ENCODE measurements at regions not wholly inside any gene's neighbourhood (a gene's known extent, or its start where the extent isn't known, plus 50 kb on each side); places are given as distances from the start of the nearest gene placed in this dataset.

DNA sequence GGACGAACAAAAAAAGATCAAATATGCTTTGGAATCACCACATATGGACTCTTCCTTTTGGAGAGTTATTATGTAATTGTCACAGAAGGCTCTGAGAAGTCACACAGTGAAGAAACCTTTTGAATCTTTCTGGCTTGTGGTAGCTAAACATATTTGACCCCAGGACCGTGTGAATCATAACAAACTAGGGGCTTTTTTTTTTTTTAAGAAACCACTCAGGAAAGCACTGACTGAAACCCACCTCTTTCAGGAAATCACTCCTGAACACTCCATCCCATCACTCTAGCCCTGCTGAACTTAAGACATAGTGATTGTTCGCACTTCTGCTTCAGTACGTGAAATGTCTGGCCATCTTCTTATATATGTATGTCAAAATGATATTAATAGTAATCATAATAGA, 495.9 kb upstream of the ARID1B start:
- H3K36me3 ChIP-seq (ENCODE audit: control insufficient read depth in 3 of 3, insufficient read depth in 2 of 3, low read depth in 1 of 3, low read length in 3 of 3), result no peaks in the 10 kb centered on the region
- H3K27me3 ChIP-seq (ENCODE audit: control insufficient read depth in 3 of 3, insufficient read depth in 3 of 3, low read length in 3 of 3), result no peaks in the 10 kb centered on the region
- DNase-seq, result no peak
- WGBS, 3 donors, result 68 to 83% (median 72%) methylated on average over 4 of the region's 4 CpGs
- FAIRE-seq, result no peak
- no peak overlapping the region for H3K4me3 ChIP-seq (ENCODE audit: low read depth in 1 of 3, low read length in 3 of 3)
- no peaks in the 10 kb centered on the region for H3K9me3 ChIP-seq (ENCODE audit: control insufficient read depth in 2 of 2, insufficient read depth in 1 of 2, low read depth in 1 of 2, low read length in 1 of 2)
- H3K4me1 ChIP-seq (ENCODE audit: control insufficient read depth in 3 of 3, insufficient read depth in 2 of 3, low read depth in 1 of 3, low read length in 2 of 3), result no peaks in the 10 kb centered on the region
- H3K27ac ChIP-seq (ENCODE audit: low read depth in 1 of 3, low read length in 2 of 3), result no peak overlapping the region

- Histone ChIP-seq H3K36me3 (ENCODE audit: control insufficient read depth in 3 of 3, insufficient read depth in 2 of 3, low read depth in 1 of 3, low read length in 3 of 3) (no peaks in the 10 kb centered on the region), H3K4me3 (ENCODE audit: low read depth in 1 of 3, low read length in 3 of 3) (no peak overlapping the region), H3K4me1 (ENCODE audit: control insufficient read depth in 3 of 3, insufficient read depth in 2 of 3, low read depth in 1 of 3, low read length in 2 of 3) (no peaks in the 10 kb centered on the region), H3K27ac (ENCODE audit: low read depth in 1 of 3, low read length in 2 of 3) (peak overlapping the region in 1 of 3 donors; percentile 21), H3K27me3 (ENCODE audit: control insufficient read depth in 3 of 3, insufficient read depth in 3 of 3, low read length in 3 of 3) (no peaks in the 10 kb centered on the region), H3K9me3 (ENCODE audit: control insufficient read depth in 2 of 2, insufficient read depth in 1 of 2, low read depth in 1 of 2, low read length in 1 of 2) (no peaks in the 10 kb centered on the region)
- DNase-seq (no peak), FAIRE-seq (no peak)
- 41 to 54% (median 44%) methylated on average over 4 of the region's 4 CpGs for WGBS, 3 donors
Observed at GRCh38 chr6:156280065-156280464, 497.1 kb upstream of the ARID1B start.

DNA sequence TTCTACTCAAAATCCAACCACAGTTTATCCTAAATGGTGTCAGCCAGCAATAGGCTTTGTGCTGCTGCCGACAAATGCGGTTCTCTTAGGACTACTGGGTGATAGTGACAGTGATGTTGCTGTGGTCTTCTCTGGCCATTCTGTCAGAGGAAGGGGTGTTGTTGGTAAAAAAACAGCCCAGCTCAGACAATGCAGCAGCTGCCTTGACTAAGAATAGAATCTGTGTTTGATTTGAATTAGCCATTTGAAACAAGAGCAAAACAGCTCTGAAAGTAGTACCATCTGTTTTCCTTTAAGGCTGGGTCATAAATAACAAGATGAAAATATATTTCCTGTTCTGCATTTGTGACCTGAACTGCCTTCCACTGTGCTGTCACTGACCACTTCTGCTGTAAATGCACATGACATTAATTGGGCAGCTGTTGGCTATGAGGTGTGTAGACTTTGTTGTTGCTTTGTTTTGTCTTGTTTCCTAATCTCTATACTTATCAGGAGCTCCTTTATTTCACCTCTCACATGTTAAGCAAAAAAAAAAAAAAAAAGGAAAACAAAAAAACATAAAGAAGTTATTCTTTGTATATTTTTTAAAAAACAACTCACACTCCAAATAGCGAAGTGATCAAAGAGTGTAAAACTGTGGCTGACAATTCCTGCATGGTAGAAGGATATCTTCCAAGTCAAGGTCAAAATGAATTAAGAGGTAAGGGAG, 497.8 kb upstream of the ARID1B start:
- Histone ChIP-seq H3K9me3 (ENCODE audit: control insufficient read depth in 2 of 2, insufficient read depth in 1 of 2, low read depth in 1 of 2, low read length in 1 of 2) (no peaks in the 10 kb centered on the region), H3K4me1 (ENCODE audit: control insufficient read depth in 3 of 3, insufficient read depth in 2 of 3, low read depth in 1 of 3, low read length in 2 of 3) (no peaks in the 10 kb centered on the region), H3K4me3 (ENCODE audit: low read depth in 1 of 3, low read length in 3 of 3) (no peak overlapping the region), H3K27ac (ENCODE audit: low read depth in 1 of 3, low read length in 2 of 3) (peak overlapping the region in 1 of 3 donors; percentile 66), H3K27me3 (ENCODE audit: control insufficient read depth in 3 of 3, insufficient read depth in 3 of 3, low read length in 3 of 3) (no peaks in the 10 kb centered on the region), H3K36me3 (ENCODE audit: control insufficient read depth in 3 of 3, insufficient read depth in 2 of 3, low read depth in 1 of 3, low read length in 3 of 3) (no peaks in the 10 kb centered on the region)
- 56 to 92% (median 67%) methylated on average over 3 of the region's 3 CpGs for WGBS, 3 donors
- FAIRE-seq, result no peak
- DNase-seq, result no peak

DNA sequence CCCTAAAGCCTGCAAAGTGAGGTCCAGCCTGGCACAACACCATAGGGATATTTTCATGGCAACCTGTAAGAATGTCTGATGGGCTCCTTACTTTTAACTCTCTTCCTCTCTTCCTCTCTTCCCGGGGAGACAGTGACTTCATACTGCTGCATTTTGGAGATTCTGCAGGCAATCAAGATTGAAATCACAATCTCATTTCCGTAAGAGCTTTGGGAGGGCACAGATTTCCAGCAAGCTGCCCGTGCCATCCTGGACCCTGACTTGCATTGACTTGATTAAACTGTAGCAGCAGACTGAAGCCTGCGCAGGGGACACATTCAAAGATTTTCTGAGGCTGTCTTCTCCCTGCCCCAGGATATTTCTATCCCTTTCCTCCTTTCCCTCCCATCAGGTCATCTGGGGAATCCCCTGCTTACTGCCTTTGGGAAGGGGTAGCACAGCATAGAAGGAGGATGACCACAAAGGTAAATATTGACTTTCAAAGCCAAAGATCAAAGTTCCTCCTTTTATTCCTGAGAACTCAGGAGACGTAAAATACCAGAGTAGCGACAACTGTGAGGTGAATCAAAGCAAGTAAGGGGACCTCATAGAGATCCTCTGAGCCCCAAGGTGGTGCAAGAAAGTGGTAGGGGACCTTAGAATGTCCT, 504.0 kb upstream of the ARID1B start:
- H3K27me3 ChIP-seq (ENCODE audit: control insufficient read depth in 3 of 3, insufficient read depth in 3 of 3, low read length in 3 of 3), result no peaks in the 10 kb centered on the region
- DNase-seq (no peak), FAIRE-seq (no peak)
- no peaks in the 10 kb centered on the region for H3K9me3 ChIP-seq (ENCODE audit: control insufficient read depth in 2 of 2, insufficient read depth in 1 of 2, low read depth in 1 of 2, low read length in 1 of 2)
- H3K36me3 ChIP-seq (ENCODE audit: control insufficient read depth in 3 of 3, insufficient read depth in 2 of 3, low read depth in 1 of 3, low read length in 3 of 3), result no peaks in the 10 kb centered on the region
- no peaks in the 10 kb centered on the region for H3K4me1 ChIP-seq (ENCODE audit: control insufficient read depth in 3 of 3, insufficient read depth in 2 of 3, low read depth in 1 of 3, low read length in 2 of 3)
- 53 to 78% (median 70%) methylated on average over 6 of the region's 6 CpGs for WGBS, 3 donors
- H3K4me3 ChIP-seq (ENCODE audit: low read depth in 1 of 3, low read length in 3 of 3), result no peak overlapping the region
- H3K27ac ChIP-seq (ENCODE audit: low read depth in 1 of 3, low read length in 2 of 3), result no peak overlapping the region

GRCh38 chr6:156269751-156270369, 507.3 kb upstream of the ARID1B start:
- H3K9me3 ChIP-seq (ENCODE audit: control insufficient read depth in 2 of 2, insufficient read depth in 1 of 2, low read depth in 1 of 2, low read length in 1 of 2), result no peaks in the 10 kb centered on the region
- DNase-seq, result no peak
- 74 to 83% (median 77%) methylated on average over 8 of the region's 8 CpGs for WGBS, 3 donors
- no peak overlapping the region for H3K4me3 ChIP-seq (ENCODE audit: low read depth in 1 of 3, low read length in 3 of 3)
- H3K27me3 ChIP-seq (ENCODE audit: control insufficient read depth in 3 of 3, insufficient read depth in 3 of 3, low read length in 3 of 3), result no peaks in the 10 kb centered on the region
- no peaks in the 10 kb centered on the region for H3K4me1 ChIP-seq (ENCODE audit: control insufficient read depth in 3 of 3, insufficient read depth in 2 of 3, low read depth in 1 of 3, low read length in 2 of 3)
- FAIRE-seq, result no peak
- no peak overlapping the region for H3K27ac ChIP-seq (ENCODE audit: low read depth in 1 of 3, low read length in 2 of 3)
- H3K36me3 ChIP-seq (ENCODE audit: control insufficient read depth in 3 of 3, insufficient read depth in 2 of 3, low read depth in 1 of 3, low read length in 3 of 3), result no peaks in the 10 kb centered on the region

DNA sequence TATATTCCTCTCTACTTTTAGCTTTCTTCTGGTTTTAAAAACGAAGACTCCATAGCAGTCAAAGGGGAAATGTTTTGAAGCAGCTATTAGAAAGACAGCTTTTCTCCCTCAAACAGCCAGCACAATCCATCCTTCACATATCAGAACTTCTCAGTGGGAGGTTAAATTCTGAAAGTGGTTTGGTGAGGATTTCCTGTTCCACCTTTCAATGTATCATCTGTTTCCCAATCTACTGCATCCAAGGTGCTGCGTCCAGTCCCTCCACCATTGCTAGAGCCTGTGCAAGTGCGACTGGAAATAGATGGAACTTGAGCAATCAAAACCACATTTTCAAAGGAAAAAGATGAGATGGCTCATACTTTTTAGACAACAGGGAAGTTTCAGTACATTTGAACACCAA, 508.3 kb upstream of the ARID1B start:
- H3K27me3 ChIP-seq (ENCODE audit: control insufficient read depth in 3 of 3, insufficient read depth in 3 of 3, low read length in 3 of 3), result no peaks in the 10 kb centered on the region
- FAIRE-seq (no peak), DNase-seq (no peak)
- no peaks in the 10 kb centered on the region for H3K4me1 ChIP-seq (ENCODE audit: control insufficient read depth in 3 of 3, insufficient read depth in 2 of 3, low read depth in 1 of 3, low read length in 2 of 3)
- H3K9me3 ChIP-seq (ENCODE audit: control insufficient read depth in 2 of 2, insufficient read depth in 1 of 2, low read depth in 1 of 2, low read length in 1 of 2), result no peaks in the 10 kb centered on the region
- H3K27ac ChIP-seq (ENCODE audit: low read depth in 1 of 3, low read length in 2 of 3), result no peak overlapping the region
- 65 to 79% (median 67%) methylated on average over 3 of the region's 3 CpGs for WGBS, 3 donors
- no peaks in the 10 kb centered on the region for H3K36me3 ChIP-seq (ENCODE audit: control insufficient read depth in 3 of 3, insufficient read depth in 2 of 3, low read depth in 1 of 3, low read length in 3 of 3)
- no peak overlapping the region for H3K4me3 ChIP-seq (ENCODE audit: low read depth in 1 of 3, low read length in 3 of 3)

DNA sequence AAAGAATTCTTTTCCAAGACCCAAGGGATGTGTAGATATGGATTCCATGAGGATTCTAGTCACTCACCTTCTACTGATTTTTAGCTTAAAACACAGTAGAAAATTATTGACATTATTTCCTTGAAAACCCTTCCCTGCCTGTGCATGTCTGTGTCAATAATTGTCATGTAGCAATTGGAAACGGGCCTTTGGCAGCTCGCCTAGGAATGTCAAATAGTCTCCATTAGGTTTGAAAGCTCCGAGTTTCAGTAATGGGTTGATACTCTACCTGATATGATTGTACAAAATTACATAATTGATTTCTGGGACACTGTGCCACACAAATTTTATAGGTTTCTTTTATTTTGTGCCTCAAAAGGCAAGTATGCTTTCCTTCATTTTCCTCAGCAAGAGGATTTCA, 515.2 kb upstream of the ARID1B start:
- no peak for FAIRE-seq
- 11 to 54% (median 26%) methylated on average over 3 of the region's 3 CpGs for whole genome bisulfite sequencing, 3 donors
- Histone ChIP-seq H3K4me3 (ENCODE audit: low read depth in 1 of 3, low read length in 3 of 3) (no peak overlapping the region), H3K4me1 (ENCODE audit: control insufficient read depth in 3 of 3, insufficient read depth in 2 of 3, low read depth in 1 of 3, low read length in 2 of 3) (no peaks in the 10 kb centered on the region), H3K36me3 (ENCODE audit: control insufficient read depth in 3 of 3, insufficient read depth in 2 of 3, low read depth in 1 of 3, low read length in 3 of 3) (no peaks in the 10 kb centered on the region), H3K27me3 (ENCODE audit: control insufficient read depth in 3 of 3, insufficient read depth in 3 of 3, low read length in 3 of 3) (no peaks in the 10 kb centered on the region), H3K27ac (ENCODE audit: low read depth in 1 of 3, low read length in 2 of 3) (no peak overlapping the region), H3K9me3 (ENCODE audit: control insufficient read depth in 2 of 2, insufficient read depth in 1 of 2, low read depth in 1 of 2, low read length in 1 of 2) (no peaks in the 10 kb centered on the region)
- no peak for DNase-seq

DNA sequence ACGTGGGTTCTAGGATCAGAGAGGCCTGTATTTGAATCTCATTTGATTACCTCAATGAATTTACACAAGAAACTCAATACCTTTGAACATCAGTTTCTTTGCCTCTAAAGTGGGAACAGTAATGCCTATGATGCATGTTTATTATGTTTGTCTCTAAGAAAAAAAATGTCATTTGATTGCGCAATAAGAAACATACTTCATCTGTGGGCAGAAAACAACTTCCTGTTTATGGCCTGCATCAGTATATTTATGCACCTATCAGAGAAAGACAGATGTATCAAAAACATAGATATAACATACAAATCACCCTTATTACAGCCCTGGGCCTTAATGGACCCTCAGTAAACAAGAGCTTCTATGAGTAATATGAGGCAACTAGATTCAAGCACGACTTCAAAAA, 516.4 kb upstream of the ARID1B start:
- no peaks in the 10 kb centered on the region for H3K4me1 ChIP-seq (ENCODE audit: control insufficient read depth in 3 of 3, insufficient read depth in 2 of 3, low read depth in 1 of 3, low read length in 2 of 3)
- H3K4me3 ChIP-seq (ENCODE audit: low read depth in 1 of 3, low read length in 3 of 3), result no peak overlapping the region
- WGBS, 3 donors, result 62 to 80% (median 63%) methylated on average over 3 of the region's 3 CpGs
- no peak overlapping the region for H3K27ac ChIP-seq (ENCODE audit: low read depth in 1 of 3, low read length in 2 of 3)
- no peaks in the 10 kb centered on the region for H3K36me3 ChIP-seq (ENCODE audit: control insufficient read depth in 3 of 3, insufficient read depth in 2 of 3, low read depth in 1 of 3, low read length in 3 of 3)
- no peaks in the 10 kb centered on the region for H3K27me3 ChIP-seq (ENCODE audit: control insufficient read depth in 3 of 3, insufficient read depth in 3 of 3, low read length in 3 of 3)
- DNase-seq (no peak), FAIRE-seq (no peak)
- H3K9me3 ChIP-seq (ENCODE audit: control insufficient read depth in 2 of 2, insufficient read depth in 1 of 2, low read depth in 1 of 2, low read length in 1 of 2), result no peaks in the 10 kb centered on the region
